GM21381 (cell line): ENCODE measurements at regions not wholly inside any gene's neighbourhood (a gene's known extent, or its start where the extent isn't known, plus 50 kb on each side); places are given as distances from the start of the nearest gene placed in this dataset.
"Not testable (repeated sequence)": the region's sequence is repeated elsewhere in the genome, so short reads cannot be mapped to it uniquely, and the experiment has no call there.

Source experiments
- ATAC-seq: cut with Tn5 transposase; IDR thresholded peaks from one replicate; pipeline ENCODE4 v1.9.1; 2021; ENCODE audit warnings: mild to moderate bottlenecking, moderate library complexity; ENCODE audit not compliant: unreplicated experiment

DNA sequence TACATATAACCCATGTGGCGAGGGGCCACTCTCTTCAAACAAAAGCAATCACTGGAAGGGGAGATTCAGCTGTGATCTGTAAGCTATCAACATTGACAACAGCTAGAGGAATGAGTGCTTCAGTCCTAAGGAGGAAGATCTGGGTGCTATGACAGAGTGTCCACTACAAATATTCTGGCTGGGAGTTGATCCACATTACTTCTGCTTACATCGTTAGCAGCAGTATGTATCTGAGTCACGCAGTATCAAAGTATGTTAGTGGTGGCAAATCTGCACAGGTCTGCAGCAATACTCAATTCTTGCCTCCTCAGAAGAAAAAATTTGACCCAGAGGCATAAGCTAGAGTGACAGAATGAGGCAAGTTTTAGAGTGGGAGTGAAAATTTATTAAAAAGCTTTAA, 267.0 kb downstream of the PTH2R start:
- ATAC-seq = no peak

DNA sequence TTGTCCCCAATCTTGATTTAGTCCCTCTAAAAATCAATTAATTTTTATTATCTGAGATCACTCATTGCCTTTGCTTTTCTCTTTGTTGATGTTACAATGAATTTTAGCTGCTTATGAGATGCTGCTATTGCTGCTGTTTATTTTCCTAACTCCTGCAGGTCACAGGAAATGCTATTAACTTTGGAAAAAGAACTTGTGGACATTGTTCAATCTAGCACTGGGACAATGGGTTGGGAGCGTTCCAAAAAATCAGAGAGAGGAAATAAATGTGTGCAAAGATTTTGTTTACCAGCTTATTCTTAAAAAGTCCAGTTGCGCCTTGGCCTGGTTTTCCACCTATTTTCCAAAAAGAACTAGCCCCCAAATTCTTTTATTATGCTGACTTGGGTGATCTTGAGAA, 268.3 kb downstream of the PTH2R start:
- ATAC-seq = no peak

DNA sequence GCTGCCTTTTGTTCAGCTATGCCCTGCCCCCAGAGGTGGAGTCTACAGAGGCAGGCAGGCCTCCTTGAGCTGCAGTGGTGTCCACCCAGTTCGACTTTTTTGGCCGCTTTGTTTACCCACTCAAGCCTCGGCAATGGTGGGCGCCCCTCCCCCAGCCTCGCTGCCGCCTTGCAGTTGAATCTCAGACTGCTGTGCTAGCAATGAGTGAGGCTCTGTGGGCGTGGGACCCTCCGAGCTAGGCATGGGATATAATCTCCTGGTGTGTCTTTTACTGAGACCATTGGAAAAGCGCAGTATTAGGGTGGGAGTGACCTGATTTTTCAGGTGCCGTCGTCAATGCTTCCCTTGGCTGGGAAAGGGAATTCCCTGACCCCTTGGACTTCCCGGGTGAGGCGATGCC, 279.3 kb downstream of the PTH2R start:
- not testable (repeated sequence) for ATAC-seq

DNA sequence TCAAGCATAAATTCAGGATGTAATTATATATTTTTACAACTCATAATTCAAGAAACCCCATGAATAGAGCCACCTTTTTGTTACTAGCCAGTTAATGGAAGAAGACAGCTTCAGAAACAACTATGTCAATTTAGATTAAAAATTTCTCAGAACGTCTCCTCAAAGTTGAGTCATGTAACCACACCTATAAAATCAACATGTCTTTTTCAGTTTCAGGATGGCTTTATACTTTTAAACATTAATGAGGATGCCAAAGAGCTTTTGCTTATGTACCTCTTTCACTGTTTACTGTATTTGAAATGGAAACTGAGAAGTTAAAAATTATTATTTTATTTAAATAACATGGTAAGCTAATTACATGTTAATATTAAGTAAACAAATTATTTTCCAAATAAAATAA, 280.1 kb downstream of the PTH2R start:
- peak; percentile 57 for ATAC-seq

DNA sequence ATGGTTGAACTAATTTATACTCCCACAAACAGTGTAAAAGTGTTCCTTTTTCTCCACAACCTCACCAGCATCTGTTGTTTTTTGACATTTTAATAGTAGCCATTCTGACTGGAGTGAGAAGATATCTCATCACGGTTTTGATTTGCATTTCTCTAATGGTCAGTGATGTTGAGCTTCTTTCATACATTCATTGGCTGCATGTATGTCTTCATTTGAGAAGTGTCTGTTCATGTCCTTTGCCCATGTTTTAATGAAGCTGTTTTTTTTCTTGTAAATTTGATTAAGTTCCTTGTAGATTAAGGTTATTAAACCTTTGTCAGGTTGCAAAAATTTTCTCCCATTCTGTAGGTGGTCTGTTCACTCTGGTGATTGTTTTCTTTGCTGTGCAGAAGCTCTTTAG, 281.1 kb downstream of the PTH2R start:
- ATAC-seq = not testable (repeated sequence)

DNA sequence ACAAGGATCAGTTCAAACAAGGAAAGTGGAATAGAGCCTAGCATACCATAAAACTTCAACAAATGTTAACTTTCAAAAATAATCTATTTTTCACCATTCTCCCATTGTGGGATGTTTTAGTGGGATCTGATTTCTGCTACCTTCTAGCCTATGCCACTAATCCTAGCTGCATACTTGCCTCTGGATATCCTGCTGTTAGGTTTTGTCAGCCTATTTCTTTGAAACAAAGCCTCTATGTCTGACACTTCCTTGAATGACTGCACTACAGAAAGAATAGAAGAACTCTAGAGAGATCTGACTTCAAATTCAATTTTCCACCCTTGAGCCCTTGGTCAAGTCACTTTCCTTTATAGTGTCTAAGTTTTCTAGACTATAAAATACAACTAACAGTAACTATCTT, 291.5 kb downstream of the PTH2R start:
- no peak for ATAC-seq

DNA sequence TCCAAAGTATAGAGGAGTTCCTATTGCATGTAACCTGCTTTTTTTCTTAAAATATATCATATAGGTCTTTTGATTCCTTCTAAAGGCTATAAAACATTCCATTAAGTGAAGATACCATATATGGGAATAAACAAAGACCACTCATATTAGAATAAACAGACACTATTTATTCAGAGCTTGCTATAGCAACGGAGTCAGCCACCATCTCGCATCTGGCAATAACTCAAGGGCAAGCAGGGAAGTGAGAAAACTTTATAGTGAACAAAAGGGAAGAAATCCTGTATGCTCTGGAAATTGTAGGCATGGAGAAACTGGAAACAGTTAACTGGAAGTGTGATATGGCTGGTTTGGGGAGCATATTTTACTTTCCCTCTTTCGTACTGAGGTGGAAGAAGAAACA, 301.9 kb downstream of the PTH2R start:
- no peak for ATAC-seq

DNA sequence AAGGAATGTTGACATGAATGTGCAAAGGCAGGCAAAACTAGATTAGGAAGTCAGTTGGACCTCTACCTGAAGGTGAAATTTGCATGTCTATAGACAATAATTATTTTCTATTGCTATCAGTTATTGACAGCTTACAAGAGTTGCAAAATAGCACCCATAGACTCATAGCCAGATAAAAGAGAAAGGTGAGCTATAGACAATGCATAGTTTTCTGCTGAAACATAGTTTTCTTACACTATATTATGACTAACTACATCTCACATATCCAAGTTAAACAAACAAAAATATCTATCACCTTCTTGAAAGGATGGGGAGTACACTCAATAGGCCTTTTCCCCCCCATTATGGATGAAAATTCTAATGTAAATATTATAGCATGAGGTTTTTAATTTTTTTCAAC, 305.0 kb downstream of the PTH2R start:
- ATAC-seq = no peak

DNA sequence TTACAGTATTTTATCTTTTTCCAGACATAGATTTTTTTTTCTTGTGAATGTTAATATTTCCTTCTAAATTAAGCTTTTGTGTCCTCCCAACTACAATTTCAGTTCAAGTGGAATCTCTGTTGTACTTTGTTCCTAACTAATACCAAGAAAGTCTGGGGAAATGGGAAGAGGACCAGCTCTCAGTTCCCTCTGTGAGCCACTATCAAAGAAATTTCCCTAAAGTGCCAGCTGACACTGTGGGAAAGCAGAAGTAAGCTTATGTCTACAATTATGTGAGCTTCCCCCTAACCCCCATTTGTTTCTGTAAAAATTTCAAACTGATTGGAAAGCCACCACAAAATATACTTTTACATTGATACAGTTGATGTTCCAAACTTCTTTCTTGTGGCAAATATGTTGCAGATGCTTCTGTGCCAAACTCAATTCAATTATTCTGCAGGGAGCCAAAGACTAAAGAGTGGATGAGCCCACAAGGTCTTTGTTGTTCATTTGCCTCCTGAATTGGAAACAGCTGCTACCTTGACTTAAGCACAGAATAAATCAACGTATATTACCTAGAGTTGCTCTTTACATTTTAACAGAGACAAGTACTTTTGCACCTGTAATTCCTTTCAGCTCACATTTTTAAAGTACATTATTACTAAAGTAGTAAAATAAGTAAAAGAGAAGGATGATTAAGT, 306.6 kb downstream of the PTH2R start:
- no peak for ATAC-seq

DNA sequence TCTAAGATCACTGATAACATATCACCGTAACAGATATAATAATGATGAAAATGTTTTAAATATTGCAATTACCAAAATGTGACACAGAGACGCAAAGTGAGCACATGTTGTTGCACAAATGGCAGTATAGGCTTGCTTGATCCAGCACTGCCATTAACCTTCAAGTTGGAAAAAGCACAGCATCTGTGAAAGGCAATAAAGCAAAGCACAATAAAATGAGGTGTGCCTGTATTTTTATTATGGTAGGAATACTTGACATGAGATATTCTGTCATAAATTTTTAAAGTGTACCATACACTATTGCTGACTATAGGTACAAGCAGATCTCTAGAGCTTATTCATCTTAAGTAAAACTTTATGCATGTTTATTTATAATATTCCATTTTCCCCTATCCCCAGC, 312.2 kb downstream of the PTH2R start:
- no peak for ATAC-seq

DNA sequence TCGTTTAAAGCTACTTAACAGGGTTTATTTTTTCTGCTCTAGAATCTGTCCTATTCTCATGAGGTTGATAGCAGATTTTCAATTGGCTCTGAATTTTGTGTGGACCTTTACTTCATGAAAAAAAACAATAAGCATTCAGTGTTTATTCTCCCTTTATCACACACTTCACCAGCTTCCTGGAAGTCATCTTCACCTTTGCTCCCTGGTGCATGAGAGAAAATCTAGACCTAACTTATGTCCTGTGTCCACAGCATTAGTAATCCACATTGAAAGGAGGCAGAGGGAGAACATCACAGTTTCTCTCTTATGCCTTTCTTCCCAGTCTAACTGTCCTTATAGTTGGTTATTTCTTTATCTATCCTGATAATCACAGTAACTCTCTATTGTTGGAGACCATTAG, 316.1 kb downstream of the PTH2R start:
- no peak for ATAC-seq

DNA sequence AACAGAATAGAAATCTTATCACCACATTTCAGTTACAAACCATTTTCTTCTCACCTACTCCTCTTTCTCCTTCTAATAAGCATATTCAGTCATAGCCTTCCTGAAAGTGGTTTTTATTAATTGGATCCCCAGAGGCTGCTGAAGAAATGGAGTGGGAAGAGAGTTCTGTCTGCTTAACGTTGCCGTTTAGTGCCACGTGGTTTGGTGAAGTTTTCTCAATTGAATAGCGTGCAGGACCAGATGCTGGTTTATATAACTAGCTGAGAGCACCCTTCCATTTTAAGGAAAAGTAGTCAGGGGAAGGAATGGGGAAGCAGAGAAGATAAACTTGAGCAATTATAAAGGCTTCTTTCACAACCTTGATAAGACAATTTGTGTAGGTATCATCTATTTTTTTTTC, 318.7 kb downstream of the PTH2R start:
- ATAC-seq = no peak

DNA sequence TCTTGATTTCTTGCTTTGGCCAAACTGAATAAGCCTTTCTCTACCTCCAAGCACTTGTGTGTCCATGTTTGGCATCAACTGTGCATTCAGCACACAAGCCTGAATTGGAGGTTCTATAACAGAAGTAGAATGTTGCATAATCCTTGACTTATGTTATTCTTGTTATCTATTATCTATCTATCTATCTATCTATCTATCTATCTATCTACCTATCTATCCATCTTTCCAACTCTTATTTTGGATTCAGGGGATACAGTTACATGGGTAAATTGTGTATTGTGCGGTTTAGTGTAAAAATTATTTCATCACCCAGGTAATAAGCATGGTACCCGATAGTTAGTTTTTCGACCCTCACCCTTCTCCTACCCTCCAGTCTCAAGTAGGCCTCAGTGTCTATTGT, 319.6 kb downstream of the PTH2R start:
- no peak for ATAC-seq

DNA sequence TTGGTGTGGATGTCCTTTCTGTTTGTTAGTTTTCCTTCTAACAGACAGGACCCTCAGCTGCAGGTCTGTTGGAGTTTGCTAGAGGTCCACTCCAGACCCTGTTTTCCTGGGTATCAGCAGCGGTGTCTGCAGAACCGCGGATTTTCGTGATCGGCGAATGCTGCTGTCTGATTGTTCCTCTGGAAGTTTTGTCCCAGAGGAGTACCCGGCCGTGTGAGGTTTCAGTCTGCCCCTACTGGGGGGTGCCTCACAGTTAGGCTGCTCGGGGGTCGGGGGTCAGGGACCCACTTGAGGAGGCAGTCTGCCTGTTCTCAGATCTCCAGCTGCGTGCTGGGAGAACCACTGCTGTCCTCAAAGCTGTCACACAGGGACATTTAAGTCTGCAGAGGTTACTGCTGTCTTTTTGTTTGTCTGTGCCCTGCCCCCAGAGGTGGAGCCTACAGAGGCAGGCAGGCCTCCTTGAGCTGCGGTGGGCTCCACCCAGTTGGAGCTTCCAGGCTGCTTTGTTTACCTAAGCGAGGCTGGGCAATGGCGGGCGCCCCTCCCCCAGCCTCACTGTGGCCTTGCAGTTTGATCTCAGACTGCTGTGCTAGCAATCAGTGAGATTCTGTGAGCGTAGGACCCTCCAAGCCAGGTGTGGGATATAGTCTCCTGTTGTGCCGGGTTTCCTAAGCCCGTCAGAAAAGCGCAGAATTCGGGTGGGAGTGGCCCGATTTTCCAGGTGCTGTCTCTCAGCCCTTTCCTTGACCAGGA, 345.2 kb downstream of the PTH2R start:
- not testable (repeated sequence) for ATAC-seq

DNA sequence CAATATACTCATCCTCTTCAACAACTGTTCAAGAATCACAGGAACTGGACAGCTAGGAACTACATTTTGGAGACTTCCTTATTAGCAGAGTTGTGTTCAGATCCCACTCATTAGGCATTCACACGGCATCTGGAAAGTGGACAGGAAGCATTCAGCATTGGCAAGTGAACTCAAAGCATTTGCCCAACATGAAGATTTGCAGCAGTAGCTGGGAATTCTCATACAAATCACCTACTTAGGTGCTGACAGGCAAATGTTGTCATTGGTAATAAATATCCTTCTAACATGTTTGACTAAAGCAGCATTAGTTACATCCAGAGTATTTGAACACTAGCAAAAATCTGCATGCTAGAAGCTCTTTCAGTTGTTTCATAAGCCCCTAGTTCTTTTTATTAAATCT, 350.8 kb downstream of the PTH2R start:
- ATAC-seq = no peak

DNA sequence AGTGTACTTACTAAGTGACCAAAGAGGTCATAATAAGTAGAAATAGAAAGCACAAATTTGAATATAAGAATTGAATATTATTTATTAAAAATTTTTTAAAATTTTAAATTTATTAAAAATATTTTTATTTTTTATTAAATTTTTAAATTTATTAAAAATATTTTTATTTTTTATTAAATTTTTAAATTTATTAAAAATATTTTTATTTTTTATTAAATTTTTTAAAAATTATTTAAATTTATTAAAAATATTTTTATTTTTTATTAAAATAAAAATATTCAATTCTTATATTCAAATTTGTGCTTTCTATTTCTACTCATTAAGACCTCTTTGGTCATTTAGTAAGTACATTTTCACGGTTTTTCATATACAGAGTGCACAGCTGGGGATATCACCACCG, 366.5 kb downstream of the PTH2R start:
- ATAC-seq = not testable (repeated sequence)

DNA sequence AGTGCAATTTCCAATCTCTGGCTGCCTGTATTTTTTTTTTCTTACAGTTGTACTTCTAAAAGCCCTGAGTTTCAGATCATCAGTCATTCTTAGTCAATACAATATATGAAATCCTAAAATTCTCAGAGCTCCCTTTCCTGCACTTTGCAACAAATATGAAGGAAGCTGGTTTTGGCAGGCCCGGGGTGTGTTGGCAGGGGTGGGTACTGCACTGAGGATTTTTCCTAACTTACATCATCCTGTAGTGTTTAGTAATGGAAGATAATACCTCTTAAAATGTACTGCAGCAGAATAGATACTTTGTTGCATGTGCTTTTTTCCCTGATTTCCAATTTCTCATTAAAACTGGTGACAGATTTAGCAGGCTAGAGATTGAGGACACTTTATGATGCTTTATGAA, 374.6 kb downstream of the PTH2R start:
- no peak for ATAC-seq

DNA sequence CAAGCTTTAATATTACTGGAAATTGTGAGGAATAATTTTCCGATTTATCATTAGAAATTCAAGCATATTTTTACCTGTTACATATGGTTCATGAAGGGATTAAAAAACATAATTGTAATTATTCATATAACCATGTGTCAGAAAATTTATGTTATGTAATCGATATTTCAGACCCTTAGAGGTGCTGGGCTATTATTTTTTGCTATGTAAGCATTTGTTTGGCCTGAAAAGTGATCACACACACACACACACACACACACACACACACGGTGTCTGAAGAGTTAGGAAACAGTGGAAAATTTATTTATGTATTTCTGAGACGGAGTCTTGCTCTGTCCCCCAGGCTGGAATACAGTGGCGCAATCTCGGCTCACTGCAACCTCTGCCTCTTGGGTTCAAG, 375.5 kb downstream of the PTH2R start:
- no peak for ATAC-seq

DNA sequence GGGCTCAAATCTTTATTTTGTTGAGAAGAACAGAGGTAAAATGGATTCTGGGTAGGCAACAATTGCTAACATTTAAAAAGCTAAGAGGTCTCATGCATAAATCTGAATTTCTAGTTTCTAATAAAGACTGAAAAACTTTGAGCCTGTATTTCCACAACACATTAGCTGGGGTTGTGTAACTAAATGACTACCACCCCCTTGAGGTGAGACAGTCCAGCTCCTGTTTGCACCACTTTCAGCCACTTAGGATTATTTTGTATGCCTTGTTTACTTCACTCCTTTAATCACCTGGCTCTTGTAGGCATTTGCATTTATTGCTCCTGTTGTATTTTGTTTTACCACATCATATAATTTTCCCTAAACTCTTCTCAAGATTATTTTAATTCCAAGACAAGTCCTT, 376.6 kb downstream of the PTH2R start:
- no peak for ATAC-seq

DNA sequence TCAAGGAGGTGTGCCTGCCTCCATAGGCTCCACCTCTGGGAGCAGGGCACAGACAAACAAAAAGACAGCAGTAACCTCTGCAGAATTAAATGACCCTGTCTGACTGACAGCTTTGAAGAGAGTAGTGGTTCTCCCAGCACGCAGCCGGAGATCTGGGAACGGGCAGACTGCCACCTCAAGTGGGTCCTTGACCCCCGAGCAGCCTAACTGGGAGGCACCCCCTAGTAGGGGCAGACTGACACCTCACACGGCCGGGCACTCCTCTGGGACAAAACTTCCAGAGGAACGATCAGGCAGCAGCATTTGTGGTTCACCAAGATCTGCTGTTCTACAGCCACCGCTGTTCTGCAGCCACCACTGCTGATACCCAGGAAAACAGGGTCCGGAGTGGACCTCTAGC, 378.2 kb downstream of the PTH2R start:
- not testable (repeated sequence) for ATAC-seq

DNA sequence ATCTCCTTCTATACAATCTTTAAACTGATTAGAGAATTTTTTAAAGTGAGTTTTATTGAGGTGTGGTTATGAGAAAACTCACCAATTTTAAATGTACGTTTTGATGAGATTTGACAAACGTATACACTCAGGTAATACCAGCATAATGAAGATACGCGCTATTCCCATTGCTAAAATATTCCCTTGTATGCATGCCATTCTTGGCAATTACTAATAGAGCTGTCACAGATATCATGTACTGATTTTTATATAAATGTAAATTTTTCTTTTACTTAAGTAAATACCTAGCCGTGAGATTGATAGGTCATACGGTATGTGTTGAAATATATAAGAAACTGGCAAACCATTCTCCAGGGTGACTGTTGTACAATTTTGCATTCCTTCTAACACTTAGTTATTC, 384.7 kb downstream of the PTH2R start:
- no peak for ATAC-seq

DNA sequence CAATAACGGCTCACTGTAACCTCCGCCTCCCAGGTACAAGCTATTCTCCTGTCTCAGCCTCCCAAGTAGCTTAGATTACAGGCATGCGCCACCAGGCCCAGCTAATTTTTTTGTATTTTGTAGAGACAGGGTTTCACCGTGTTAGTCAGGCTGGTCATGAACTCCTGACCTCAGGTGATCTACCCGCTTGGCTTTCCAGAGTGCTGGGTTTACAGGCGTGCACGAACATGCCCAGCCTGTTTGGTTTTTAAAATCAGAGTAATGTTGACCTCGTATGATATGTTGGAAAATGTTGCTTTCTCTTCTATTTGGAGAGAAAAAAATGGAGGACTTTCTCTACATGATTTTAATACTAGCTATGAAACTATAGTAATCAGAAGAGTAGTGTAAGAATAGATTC, 386.2 kb downstream of the PTH2R start:
- ATAC-seq = no peak

DNA sequence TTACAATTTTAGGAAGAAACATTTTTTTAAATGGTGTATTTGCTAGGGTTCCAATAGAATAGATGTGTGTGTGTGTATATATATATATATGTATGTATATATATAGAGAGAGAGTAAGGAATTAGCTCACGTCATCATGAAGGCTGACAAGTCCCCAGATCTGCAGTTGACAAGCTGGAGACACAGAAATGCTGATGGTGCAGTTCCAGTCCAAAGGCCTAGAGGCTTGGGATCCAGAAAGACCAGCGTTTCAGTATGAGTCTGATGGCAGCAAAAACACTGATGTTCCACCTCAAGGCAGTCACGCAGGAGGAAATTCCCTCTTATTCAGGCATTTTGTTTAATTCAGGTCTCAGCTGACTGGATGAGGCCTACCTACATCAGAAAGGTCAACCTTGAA, 386.8 kb downstream of the PTH2R start:
- ATAC-seq = no peak
